ENCODE measurements at regions not wholly inside any gene's neighbourhood (a gene's known extent, or its start where the extent isn't known, plus 50 kb on each side); places are given as distances from the start of the nearest gene placed in this dataset.

DNA sequence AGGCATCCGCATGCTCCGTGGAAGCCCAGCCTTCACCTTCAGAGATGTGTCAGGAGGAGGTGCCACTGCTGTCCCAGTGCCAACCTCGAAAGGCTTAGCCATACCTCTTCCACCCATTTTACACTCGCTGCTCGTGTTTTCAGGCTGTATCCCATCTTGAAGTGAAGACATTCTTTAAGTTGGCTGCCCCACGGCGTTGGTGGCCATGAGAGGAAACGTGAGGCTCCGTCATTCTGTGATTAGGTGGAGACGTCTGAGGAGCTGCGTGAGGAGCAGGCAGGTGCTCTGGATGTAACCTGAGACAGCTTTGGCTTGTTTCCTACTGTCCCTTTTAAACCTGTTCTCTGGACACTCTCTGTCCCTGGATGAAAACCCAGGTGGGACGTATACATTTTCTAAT lies 159.9 kb upstream of the RNF32 start:
- DNase-seq (ENCODE audit: low spot score) = no peak

DNA sequence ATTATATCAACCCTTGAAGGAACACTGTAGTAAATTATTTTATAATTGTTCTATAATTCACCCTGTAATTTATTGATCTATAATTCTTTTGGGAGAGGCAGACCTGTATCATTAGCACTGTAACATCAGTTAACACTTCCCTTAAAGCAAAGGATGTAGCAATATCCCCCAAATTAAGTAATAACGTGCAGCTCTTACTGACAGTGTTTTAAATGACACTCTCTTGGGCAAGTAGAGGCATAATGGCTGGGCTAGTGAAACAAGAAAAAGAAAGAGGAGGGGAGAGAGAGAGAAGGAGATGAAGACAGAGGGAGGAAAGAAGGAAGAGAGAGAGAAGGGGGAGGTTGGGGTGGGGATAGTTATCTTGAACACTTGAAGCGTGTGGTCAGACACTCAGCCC lies 161.0 kb upstream of the RNF32 start:
- no peak for DNase-seq (ENCODE audit: low spot score)

DNA sequence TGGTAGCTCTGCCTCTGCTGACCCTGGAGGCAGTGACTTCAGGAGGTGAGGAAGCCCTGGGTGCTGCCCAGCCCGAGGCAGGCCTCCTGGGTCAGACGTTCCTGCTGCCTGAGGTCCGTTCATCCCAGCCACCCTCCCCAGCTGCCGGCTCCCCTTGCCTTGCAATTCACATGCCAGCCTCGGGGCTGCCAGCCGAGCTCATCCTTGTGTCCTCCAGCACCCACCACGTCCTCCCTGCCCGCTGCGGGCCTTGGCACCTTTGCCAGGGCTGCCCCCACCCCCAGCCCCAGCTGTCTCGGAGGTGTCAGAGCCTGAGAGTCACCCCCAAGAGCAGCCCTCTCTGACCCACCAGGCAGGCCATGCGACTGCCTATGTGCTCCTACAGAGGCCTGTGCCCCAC lies 162.1 kb upstream of the RNF32 start:
- no peak for DNase-seq (ENCODE audit: low spot score)

GRCh38 chr7:156475666-156476065 lies 164.9 kb upstream of the RNF32 start:
- DNase-seq (ENCODE audit: low spot score) = peak; percentile 3

GRCh38 chr7:156475179-156475578 lies 165.4 kb upstream of the RNF32 start:
- no peak for DNase-seq (ENCODE audit: low spot score)

DNA sequence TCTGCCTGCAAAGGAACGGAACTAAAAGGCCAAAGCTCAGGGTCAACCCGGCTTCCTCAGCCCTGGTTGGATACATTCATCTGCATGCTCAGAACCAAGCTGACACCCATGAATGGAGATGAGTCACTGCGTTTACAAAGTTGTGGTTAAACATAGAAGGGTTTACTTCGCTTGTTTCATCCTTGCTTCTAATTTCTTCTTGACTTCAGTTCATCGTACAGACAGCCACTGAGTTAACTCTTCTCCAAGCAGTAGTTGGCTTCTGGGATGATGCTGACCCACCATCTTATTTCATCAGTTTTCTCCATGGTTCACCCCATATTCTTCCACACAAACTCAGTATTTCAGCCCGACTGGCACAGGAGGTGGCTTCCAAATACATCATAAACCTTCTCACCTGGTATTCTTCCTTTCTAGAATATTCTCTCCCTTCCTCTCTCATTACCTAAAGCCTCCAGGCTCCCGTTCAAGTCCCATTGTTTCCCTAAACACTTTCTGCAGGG lies 166.3 kb upstream of the RNF32 start:
- DNase-seq (ENCODE audit: low spot score) = no peak

GRCh38 chr7:156473476-156474240 lies 166.9 kb upstream of the RNF32 start:
- DNase-seq (ENCODE audit: low spot score) = peak; percentile 29

GRCh38 chr7:156472267-156472666 lies 168.3 kb upstream of the RNF32 start:
- DNase-seq (ENCODE audit: low spot score) = no peak

GRCh38 chr7:156470399-156471320 lies 169.9 kb upstream of the RNF32 start:
- no peak for DNase-seq (ENCODE audit: low spot score)

GRCh38 chr7:156466955-156467625 lies 173.5 kb upstream of the RNF32 start:
- no peak for DNase-seq (ENCODE audit: low spot score)

DNA sequence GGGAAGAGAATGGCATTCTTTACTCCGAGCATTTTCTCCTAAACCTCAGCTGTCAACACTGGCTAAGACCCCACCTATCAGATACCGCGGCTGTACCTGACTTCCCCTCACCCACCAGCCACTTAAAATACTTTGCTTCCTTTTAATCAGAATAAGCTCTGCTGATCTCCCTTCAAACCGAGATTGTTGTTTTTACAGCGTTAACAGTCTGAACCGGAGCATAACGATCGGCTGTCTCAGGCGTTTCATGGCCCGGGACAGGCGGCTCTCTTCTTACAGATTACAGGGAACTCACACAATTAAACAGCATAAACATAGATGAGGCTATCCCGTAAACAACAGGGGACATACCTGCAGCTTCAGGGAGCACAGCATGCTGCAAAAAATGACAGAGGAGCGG lies 174.3 kb upstream of the RNF32 start:
- DNase-seq (ENCODE audit: low spot score) = no peak

DNA sequence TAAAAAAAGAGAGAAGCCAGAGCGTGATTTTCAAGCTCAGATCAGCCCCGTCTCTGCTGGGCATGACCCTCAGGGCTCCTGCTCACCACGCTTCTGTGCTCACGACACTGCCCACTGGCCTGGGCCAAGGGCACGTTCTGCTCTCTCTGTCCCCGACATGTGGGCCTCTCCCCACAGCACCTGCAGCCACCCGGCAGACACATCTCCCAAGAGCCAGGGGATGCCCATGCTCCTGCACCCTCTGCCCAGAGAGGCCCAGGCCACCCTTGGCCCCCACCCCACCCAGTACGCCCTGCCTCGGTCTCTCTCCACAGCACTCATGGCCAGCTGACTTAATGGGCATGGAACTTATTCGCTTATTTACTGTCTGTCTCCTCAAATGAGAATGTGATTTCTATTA lies 175.4 kb upstream of the RNF32 start:
- no peak for DNase-seq (ENCODE audit: low spot score)

- DNase-seq (ENCODE audit: low spot score) = no peak
Observed at GRCh38 chr7:156464339-156464738, 176.2 kb upstream of the RNF32 start.

DNA sequence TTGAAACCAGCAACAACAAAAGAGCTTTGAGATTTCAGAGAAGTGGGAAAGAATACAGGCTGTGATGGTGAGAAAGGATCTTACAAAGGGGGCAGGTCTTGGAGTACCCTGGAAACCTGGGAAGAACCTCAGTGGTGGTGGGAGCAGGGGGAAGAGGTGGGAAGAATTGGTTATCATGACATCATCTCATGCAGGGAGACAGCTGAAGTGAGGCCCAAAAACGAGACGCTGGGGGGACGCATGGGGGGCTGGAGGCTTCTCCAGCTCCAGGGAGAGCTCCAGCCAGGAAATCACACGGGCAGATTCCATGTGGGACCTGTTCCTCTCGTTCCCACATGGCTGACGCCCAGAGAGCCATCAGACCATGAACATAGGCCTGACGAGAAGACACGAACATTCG lies 177.3 kb upstream of the RNF32 start:
- DNase-seq (ENCODE audit: low spot score) = no peak

- DNase-seq (ENCODE audit: low spot score) = no peak
Observed at GRCh38 chr7:156461881-156462665, 178.5 kb upstream of the RNF32 start.

DNA sequence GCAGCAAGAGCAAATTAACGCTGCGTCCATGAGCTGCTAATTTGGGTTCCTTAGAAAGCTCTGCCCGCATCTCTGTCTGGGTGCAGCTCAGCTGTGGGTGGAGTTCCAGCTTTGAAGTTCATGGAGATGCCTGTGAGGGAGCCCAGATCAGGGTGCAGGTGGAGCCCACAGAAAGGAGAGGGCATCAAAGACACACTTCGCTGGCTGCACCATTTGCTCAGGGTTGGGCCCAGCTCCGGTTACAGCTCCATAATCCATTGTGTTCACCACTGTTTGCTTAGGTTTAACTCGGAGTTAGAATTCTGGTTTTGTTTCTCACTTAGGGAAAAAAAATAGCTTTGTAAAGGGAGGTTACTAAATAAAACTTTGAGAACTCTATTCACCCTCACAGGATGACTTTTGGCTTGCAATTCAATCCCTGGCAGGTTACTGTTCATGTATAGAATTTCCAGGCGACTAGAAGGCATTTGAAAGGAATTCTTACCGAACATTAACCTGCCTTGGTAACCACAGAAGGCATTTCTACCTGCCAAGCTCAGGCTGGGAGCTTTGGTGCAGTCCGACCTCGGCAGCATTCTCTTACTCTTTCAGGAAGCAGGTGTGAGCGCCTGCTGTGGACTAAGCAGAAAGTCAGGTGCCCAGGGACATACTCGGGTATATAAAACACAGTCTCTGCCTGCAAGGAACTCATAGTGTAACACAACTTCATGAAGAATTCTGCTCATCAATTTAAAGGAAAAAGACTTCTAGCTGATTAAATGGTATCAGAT lies 179.5 kb upstream of the RNF32 start:
- DNase-seq (ENCODE audit: low spot score) = no peak

GRCh38 chr7:156459582-156459981 lies 181.0 kb upstream of the RNF32 start:
- no peak for DNase-seq (ENCODE audit: low spot score)

GRCh38 chr7:156459067-156459466 lies 181.5 kb upstream of the RNF32 start:
- no peak for DNase-seq (ENCODE audit: low spot score)

- DNase-seq (ENCODE audit: low spot score) = no peak
Observed at GRCh38 chr7:156458011-156458410, 182.6 kb upstream of the RNF32 start.

DNA sequence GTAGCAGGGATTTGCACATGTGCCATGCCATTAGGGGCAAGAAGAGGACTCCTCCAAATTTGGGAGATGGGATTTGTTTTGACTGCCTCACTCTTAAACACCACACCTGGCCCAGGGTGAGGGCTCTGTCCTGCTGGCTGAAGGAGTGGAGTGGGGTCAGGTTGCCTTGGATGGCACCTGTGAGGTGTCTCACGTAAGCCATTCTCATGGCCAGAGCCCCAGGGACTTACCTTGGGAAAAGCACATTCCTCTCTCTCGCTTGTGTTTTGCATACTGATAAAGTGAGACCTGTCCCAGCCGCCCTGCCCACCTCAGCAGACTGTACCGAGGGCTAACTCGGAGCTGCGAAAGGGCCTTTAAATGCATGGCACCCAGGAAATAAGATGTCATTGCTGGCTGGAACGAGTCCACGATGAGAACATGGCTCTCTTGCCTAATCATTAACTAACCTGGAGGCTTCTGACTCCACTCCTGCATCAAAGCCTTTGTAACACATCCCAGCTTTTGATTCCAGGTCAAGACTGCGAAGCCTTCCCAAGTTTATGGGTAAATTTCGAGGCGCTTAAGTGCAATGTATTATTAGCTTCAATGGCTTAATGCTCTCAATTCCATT lies 184.0 kb upstream of the RNF32 start:
- no peak for DNase-seq (ENCODE audit: low spot score)

All from umbilical cord (tissue), 1 donor.